ENCODE measurements at regions not wholly inside any gene's neighbourhood (a gene's known extent, or its start where the extent isn't known, plus 50 kb on each side); places are given as distances from the start of the nearest gene placed in this dataset.

GRCh38 chr7:110531186-110531585, 559.7 kb upstream of the LRRN3 start:
- no peaks in the 10 kb centered on the region for H3K4me1 ChIP-seq (replicated peaks)
- no peaks in the 10 kb centered on the region for H3K36me3 ChIP-seq
- H3K27me3 ChIP-seq (replicated peaks; ENCODE audit: insufficient read depth) = no peaks in the 10 kb centered on the region
- H3K4me3 ChIP-seq = no peak overlapping the region
- no peak overlapping the region for H3K27ac ChIP-seq
- intact Hi-C loops (cut with DNase I) = no loop called here
- no peak for DNase-seq (ENCODE audit: low spot score)
- no peak for TF ChIP-seq POLR2A (IDR thresholded peaks at IDR 0.05)
- no peak for TF ChIP-seq CTCF (IDR thresholded peaks at IDR 0.05)
- no peak for TF ChIP-seq POLR2AphosphoS5 (IDR thresholded peaks at IDR 0.05)
- no peaks in the 10 kb centered on the region for H3K9me3 ChIP-seq

GRCh38 chr7:110534241-110534931, 556.5 kb upstream of the LRRN3 start:
- 45% methylated on average over 7 of the region's 7 CpGs for WGBS
- Histone ChIP-seq H3K9me3 (no peaks in the 10 kb centered on the region), H3K27ac (no peak overlapping the region), H3K27me3 (replicated peaks; ENCODE audit: insufficient read depth) (no peaks in the 10 kb centered on the region), H3K4me3 (no peak overlapping the region), H3K36me3 (no peaks in the 10 kb centered on the region), H3K4me1 (replicated peaks) (no peaks in the 10 kb centered on the region)
- intact Hi-C loops (cut with DNase I) = no loop called here
- TF ChIP-seq POLR2AphosphoS5 (IDR thresholded peaks at IDR 0.05) (no peak), POLR2A (IDR thresholded peaks at IDR 0.05) (no peak), CTCF (IDR thresholded peaks at IDR 0.05) (no peak)
- peak; percentile 31 for DNase-seq (ENCODE audit: low spot score)

- Histone ChIP-seq H3K4me3 (no peak overlapping the region), H3K4me1 (replicated peaks) (no peaks in the 10 kb centered on the region), H3K27ac (no peak overlapping the region), H3K27me3 (replicated peaks; ENCODE audit: insufficient read depth) (no peaks in the 10 kb centered on the region), H3K9me3 (no peaks in the 10 kb centered on the region), H3K36me3 (no peaks in the 10 kb centered on the region)
- TF ChIP-seq POLR2A (IDR thresholded peaks at IDR 0.05) (no peak), POLR2AphosphoS5 (IDR thresholded peaks at IDR 0.05) (no peak)
- intact Hi-C loops (cut with DNase I) = no loop called here
- no peak for DNase-seq (ENCODE audit: low spot score)
These were observed 551.7 kb upstream of the LRRN3 start for GRCh38 chr7:110539216-110539615.

GRCh38 chr7:110541962-110542361, 549.0 kb upstream of the LRRN3 start:
- TF ChIP-seq POLR2AphosphoS5 (IDR thresholded peaks at IDR 0.05) (no peak), CTCF (IDR thresholded peaks at IDR 0.05) (no peak), POLR2A (IDR thresholded peaks at IDR 0.05) (no peak)
- intact Hi-C loops (cut with DNase I) = no loop called here
- 85% methylated on average over 2 of the region's 2 CpGs for WGBS

GRCh38 chr7:110544194-110544593, 546.7 kb upstream of the LRRN3 start:
- 95% methylated on average over 1 of the region's 1 CpG for WGBS
- intact Hi-C loops (cut with DNase I) = no loop called here
- H3K36me3 ChIP-seq = no peaks in the 10 kb centered on the region
- DNase-seq (ENCODE audit: low spot score) = no peak
- H3K9me3 ChIP-seq = no peaks in the 10 kb centered on the region
- no peak for TF ChIP-seq CTCF (IDR thresholded peaks at IDR 0.05)
- TF ChIP-seq POLR2A (IDR thresholded peaks at IDR 0.05) = no peak
- no peak for TF ChIP-seq POLR2AphosphoS5 (IDR thresholded peaks at IDR 0.05)
- no peak overlapping the region for H3K27ac ChIP-seq
- no peak overlapping the region for H3K4me3 ChIP-seq
- H3K4me1 ChIP-seq (replicated peaks) = no peaks in the 10 kb centered on the region
- no peaks in the 10 kb centered on the region for H3K27me3 ChIP-seq (replicated peaks; ENCODE audit: insufficient read depth)

More at GRCh38 chr7:110541962-110542361, 549.0 kb upstream of the LRRN3 start:
- H3K27ac ChIP-seq = no peak overlapping the region
- H3K36me3 ChIP-seq = no peaks in the 10 kb centered on the region
- no peak for DNase-seq (ENCODE audit: low spot score)
- no peak overlapping the region for H3K4me3 ChIP-seq
- H3K27me3 ChIP-seq (replicated peaks; ENCODE audit: insufficient read depth) = no peaks in the 10 kb centered on the region
- H3K9me3 ChIP-seq = no peaks in the 10 kb centered on the region
- H3K4me1 ChIP-seq (replicated peaks) = no peaks in the 10 kb centered on the region
